ENCODE measurements at regions not wholly inside any gene's neighbourhood (a gene's known extent, or its start where the extent isn't known, plus 50 kb on each side); places are given as distances from the start of the nearest gene placed in this dataset.

GRCh38 chr17:69878661-69879060 lies 196.4 kb upstream of the KCNJ16 start:
- DNase-seq (ENCODE audit: low read depth in 4 of 4, low spot score in 3 of 4) = no peak

GRCh38 chr17:69879576-69879975 lies 195.4 kb upstream of the KCNJ16 start:
- DNase-seq (ENCODE audit: low read depth in 4 of 4, low spot score in 3 of 4) = no peak

- no peak for DNase-seq (ENCODE audit: low read depth in 4 of 4, low spot score in 3 of 4)
Measured at GRCh38 chr17:69880591-69881112, 194.4 kb upstream of the KCNJ16 start.

DNA sequence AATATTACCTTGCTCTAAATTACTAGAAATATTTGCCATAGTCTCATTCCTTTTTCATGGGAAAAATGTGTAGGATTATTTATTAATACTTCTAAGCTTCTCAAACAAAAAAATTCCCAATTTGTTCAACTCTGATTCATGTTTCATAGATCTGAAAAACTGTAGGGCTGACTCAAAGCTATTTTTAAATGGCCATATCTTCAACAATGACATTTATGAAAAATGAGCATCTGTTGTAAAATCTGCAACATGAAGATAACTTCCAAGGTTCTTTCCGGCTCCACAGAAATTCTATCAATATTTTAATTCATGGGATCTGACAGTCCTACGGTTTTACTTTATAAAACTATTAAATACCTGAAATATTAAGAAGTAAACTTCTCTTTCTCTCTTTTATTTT lies 192.7 kb upstream of the KCNJ16 start:
- no peak for DNase-seq (ENCODE audit: low read depth in 4 of 4, low spot score in 3 of 4)

GRCh38 chr17:69883120-69883519 lies 191.9 kb upstream of the KCNJ16 start:
- DNase-seq (ENCODE audit: low read depth in 4 of 4, low spot score in 3 of 4) = no peak

GRCh38 chr17:69884356-69884755 lies 190.7 kb upstream of the KCNJ16 start:
- DNase-seq (ENCODE audit: low read depth in 4 of 4, low spot score in 3 of 4) = no peak

GRCh38 chr17:69884846-69885245 lies 190.2 kb upstream of the KCNJ16 start:
- no peak for DNase-seq (ENCODE audit: low read depth in 4 of 4, low spot score in 3 of 4)

GRCh38 chr17:69898601-69899000 lies 176.4 kb upstream of the KCNJ16 start:
- DNase-seq (ENCODE audit: low read depth in 4 of 4, low spot score in 3 of 4) = no peak

- no peak for DNase-seq (ENCODE audit: low read depth in 4 of 4, low spot score in 3 of 4)
Measured at GRCh38 chr17:69900101-69900500, 174.9 kb upstream of the KCNJ16 start.

GRCh38 chr17:69900829-69901228 lies 174.2 kb upstream of the KCNJ16 start:
- no peak for DNase-seq (ENCODE audit: low read depth in 4 of 4, low spot score in 3 of 4)

GRCh38 chr17:69906306-69906705 lies 168.7 kb upstream of the KCNJ16 start:
- no peak for DNase-seq (ENCODE audit: low read depth in 4 of 4, low spot score in 3 of 4)

DNA sequence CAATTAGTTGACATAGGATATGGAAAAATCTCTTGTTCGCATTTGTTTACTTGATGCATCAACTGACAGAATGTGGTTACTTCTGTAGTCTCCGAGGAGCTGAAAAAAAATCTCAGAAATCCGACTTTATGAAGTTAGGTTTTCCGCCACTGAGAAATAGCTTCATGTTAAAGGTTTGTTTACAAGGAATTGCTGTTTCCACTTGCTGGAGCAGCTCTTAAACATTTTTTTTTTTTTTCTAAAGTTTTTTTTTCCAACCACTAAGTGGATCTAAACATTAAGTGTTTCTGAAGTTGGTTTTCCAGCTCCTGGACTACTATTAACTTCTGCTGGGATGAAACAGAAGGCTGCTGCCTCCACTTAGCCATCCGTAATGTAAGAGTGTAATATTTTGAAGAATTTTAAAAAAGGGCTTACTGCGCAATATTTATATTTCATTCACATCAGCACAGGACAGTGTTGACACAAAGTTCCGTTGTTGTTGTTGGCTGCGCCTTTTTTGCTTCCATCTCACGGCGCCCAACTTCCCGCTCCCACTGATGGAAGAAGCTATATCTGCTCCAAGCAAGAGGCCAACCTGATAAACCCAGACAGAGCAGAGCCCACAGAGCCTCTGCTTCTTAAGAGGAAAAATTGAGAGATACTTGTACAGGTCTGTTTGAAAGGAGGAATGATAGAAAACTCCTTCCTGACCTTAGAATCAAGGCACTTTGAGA lies 167.7 kb upstream of the KCNJ16 start:
- DNase-seq (ENCODE audit: low read depth in 4 of 4, low spot score in 3 of 4) = no peak

GRCh38 chr17:69908626-69909368 lies 166.2 kb upstream of the KCNJ16 start:
- no peak for DNase-seq (ENCODE audit: low read depth in 4 of 4, low spot score in 3 of 4)

DNA sequence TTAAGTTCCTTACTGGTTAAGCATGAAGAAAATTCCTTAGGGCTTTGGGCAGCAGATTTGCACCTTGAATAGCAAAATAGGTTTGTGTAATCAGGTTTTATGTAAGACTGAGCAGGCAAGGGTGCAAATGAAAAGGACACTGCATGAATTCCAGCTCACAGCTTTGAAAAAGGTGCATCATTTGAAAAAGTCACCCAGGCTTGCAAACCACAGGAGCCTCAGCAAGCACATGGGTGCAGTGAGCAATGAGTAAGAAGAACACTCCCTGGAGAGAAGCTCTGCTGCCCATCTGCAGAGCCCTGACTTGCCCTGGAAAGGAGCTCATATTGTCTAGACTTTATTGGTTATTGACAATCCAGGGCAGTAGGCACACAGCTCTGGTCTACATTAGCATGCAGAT lies 165.6 kb upstream of the KCNJ16 start:
- DNase-seq (ENCODE audit: low read depth in 4 of 4, low spot score in 3 of 4) = no peak

DNA sequence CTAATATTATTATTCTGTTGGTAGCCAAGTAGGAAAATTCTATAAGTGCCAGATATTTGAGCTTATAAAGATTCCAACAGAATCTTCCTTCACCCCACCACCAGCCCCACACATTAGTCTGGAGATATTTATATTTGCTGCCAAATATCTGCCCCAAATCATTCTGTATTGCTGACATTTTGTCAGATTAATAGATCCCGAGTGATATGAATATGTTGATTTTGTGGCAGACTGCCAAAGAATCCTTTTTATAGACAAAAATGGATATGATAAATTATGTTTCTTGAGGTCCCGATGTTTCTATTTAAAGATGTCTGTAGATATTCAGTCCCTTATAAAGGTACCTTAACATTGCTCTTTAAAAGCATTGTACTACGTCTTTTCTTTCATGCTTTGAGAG lies 162.2 kb upstream of the KCNJ16 start:
- no peak for DNase-seq (ENCODE audit: low read depth in 4 of 4, low spot score in 3 of 4)

- no peak for DNase-seq (ENCODE audit: low read depth in 4 of 4, low spot score in 3 of 4)
Measured at GRCh38 chr17:69913216-69913615, 161.8 kb upstream of the KCNJ16 start.

- no peak for DNase-seq (ENCODE audit: low read depth in 4 of 4, low spot score in 3 of 4)
Measured at GRCh38 chr17:69913616-69914015, 161.4 kb upstream of the KCNJ16 start.

DNA sequence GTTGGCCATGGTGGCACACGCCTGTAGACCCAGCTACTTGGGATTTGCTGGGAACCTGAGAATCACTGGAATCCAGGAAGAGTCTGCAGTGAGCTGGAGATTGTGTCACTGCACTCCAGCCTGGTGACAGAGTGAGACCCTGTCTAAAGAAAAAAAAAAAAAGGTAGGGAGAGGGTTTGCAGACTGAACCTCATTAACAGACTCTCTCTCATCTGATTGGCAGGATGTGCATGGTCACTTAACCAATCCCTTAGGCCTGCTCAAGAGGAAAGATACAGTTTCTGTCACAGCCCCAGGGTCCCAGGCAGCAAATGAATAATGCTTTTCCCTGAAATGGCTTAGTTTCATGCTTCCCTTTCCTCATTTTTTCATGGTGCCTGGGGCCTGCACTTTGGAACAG lies 160.5 kb upstream of the KCNJ16 start:
- no peak for DNase-seq (ENCODE audit: low read depth in 4 of 4, low spot score in 3 of 4)

GRCh38 chr17:69916761-69917160 lies 158.3 kb upstream of the KCNJ16 start:
- DNase-seq (ENCODE audit: low read depth in 4 of 4, low spot score in 3 of 4) = no peak

DNA sequence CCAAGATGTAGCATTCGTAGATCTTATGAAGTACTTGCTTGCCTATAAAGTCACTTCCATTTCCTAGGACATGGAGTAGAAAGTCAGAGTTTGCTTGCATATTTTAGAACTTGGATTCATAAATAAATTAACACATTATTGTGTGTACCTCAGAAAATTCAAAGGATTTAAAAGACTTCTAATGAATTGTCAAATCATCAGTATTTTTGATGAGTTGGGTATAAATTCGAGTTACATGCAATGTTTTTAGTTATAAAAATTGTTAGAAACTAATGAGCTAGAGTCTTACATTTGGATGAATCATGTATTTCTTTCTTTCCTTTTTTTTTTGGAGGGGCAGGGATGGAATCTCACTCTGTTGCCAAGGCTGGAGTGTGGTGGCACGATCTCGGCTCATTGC lies 156.9 kb upstream of the KCNJ16 start:
- DNase-seq (ENCODE audit: low read depth in 4 of 4, low spot score in 3 of 4) = no peak

- DNase-seq (ENCODE audit: low read depth in 4 of 4, low spot score in 3 of 4) = no peak
Measured at GRCh38 chr17:69919789-69920188, 155.2 kb upstream of the KCNJ16 start.

DNA sequence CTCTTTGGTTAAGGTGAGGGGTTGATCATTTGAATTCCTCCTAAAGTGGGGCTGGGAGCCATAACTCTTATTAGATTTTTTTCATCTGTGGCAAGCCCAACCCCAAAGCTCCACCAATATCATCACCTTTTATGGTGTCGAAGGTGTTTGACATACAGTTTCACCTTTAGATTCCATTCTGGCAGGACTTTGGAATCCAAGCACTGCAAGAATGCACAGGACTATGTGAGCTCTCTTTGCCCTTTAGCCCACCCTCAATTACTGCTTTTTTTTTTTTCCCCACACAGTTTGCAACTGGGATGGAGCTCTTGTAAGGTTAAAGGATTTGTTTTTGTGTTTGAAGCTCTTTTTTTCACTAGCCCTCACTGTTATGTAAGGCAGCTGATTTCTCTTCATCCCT lies 154.0 kb upstream of the KCNJ16 start:
- DNase-seq (ENCODE audit: low read depth in 4 of 4, low spot score in 3 of 4) = no peak

Measured in right renal pelvis (tissue), 4 donors.